Chondrocyte (in vitro differentiated cells): ENCODE measurements at regions not wholly inside any gene's neighbourhood (a gene's known extent, or its start where the extent isn't known, plus 50 kb on each side); places are given as distances from the start of the nearest gene placed in this dataset.

Source experiments
- DNase-seq: peaks from one replicate; pipeline ENCODE4 v3.0.0; 2021; ENCODE audit warnings: mixed read lengths, low spot score
- H3K27ac Mint-ChIP-seq: one replicate; pipeline ENCODE4 v1.8.0; 2021; ENCODE audit warnings: mild to moderate bottlenecking, moderate library complexity, mixed read lengths; ENCODE audit not compliant: unreplicated experiment
- H3K27me3 Mint-ChIP-seq: 2 replicates; pipeline ENCODE4 v1.8.0; 2021; ENCODE audit warnings: low read depth, mixed read lengths
- H3K36me3 Mint-ChIP-seq: 2 replicates; pipeline ENCODE4 v1.8.0; 2021; ENCODE audit warnings: low read depth, mixed read lengths
- H3K4me1 Mint-ChIP-seq: 2 replicates; pipeline ENCODE4 v1.8.0; 2021; ENCODE audit warnings: low read depth, mild to moderate bottlenecking, mixed read lengths
- H3K4me3 Mint-ChIP-seq: one replicate; pipeline ENCODE4 v1.8.0; 2021; ENCODE audit warnings: mild to moderate bottlenecking, moderate library complexity, mixed read lengths; ENCODE audit not compliant: unreplicated experiment
- H3K9me3 Mint-ChIP-seq: 2 replicates; pipeline ENCODE4 v1.8.0; 2021; ENCODE audit warnings: low read depth, mixed read lengths
- CTCF ChIP-seq: fragments of 200-600 bp; sonication (generic); IDR thresholded peaks from 2 replicates; pipeline ENCODE4 v1.5.0; 2021; ENCODE audit warnings: antibody characterized with exemption, mild to moderate bottlenecking, moderate library complexity

GRCh38 chr4:7138223-7139166 is 53.8 kb upstream of the SORCS2 start:
- H3K4me1 Mint-ChIP-seq = peaks cover 26% of the 10 kb centered on the region
- H3K9me3 Mint-ChIP-seq = no peaks in the 10 kb centered on the region
- TF ChIP-seq CTCF = no peak
- peaks cover 4% of the 10 kb centered on the region for H3K36me3 Mint-ChIP-seq
- no peak overlapping the region for H3K27ac Mint-ChIP-seq
- no peak overlapping the region for H3K4me3 Mint-ChIP-seq
- peak; percentile 80 for DNase-seq
- H3K27me3 Mint-ChIP-seq = peaks cover 21% of the 10 kb centered on the region

GRCh38 chr4:7137326-7138200 is 54.8 kb upstream of the SORCS2 start:
- Mint-ChIP-seq H3K4me3 (no peak overlapping the region), H3K27me3 (peaks cover 18% of the 10 kb centered on the region), H3K36me3 (peaks cover 5% of the 10 kb centered on the region), H3K9me3 (peaks cover 5% of the 10 kb centered on the region), H3K4me1 (peaks cover 26% of the 10 kb centered on the region), H3K27ac (no peak overlapping the region)
- peak; percentile 73 for DNase-seq
- TF ChIP-seq CTCF = no peak

DNA sequence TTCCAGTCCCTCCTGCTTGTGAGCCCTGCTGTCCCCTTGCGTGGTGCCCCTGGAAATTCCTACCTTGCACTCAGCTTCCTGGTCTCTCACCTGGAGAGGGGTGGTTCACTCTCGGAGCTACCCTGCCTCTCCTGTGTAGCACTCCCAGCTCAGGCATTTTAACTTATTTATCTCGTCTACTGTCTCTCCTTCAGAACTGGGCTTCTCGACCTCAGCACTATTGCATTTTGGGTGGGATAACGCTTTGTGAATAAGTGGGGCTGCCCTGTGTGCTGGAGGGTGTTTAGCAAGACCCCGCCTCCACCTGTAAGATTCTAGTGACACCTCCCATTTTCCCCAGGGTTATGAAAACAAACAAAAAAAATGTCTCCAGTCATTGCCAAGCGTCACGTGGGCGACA is 56.0 kb upstream of the SORCS2 start:
- peaks cover 15% of the 10 kb centered on the region for H3K27me3 Mint-ChIP-seq

GRCh38 chr4:7135389-7135746 is 57.0 kb upstream of the SORCS2 start:
- peaks cover 14% of the 10 kb centered on the region for H3K27me3 Mint-ChIP-seq
- H3K4me3 Mint-ChIP-seq = no peak overlapping the region
- no peak for TF ChIP-seq CTCF
- peaks cover 5% of the 10 kb centered on the region for H3K36me3 Mint-ChIP-seq
- H3K27ac Mint-ChIP-seq = peak overlapping the region; percentile 93
- H3K4me1 Mint-ChIP-seq = peaks cover 23% of the 10 kb centered on the region
- peaks cover 5% of the 10 kb centered on the region for H3K9me3 Mint-ChIP-seq
- DNase-seq = no peak

More for the DNA sequence above, 56.0 kb upstream of the SORCS2 start:
- no peak overlapping the region for H3K27ac Mint-ChIP-seq
- peaks cover 23% of the 10 kb centered on the region for H3K4me1 Mint-ChIP-seq
- H3K4me3 Mint-ChIP-seq = no peak overlapping the region
- H3K36me3 Mint-ChIP-seq = peaks cover 5% of the 10 kb centered on the region
- no peak for TF ChIP-seq CTCF
- DNase-seq = no peak
- peaks cover 5% of the 10 kb centered on the region for H3K9me3 Mint-ChIP-seq

- Mint-ChIP-seq H3K4me1 (peaks cover 23% of the 10 kb centered on the region), H3K36me3 (peaks cover 5% of the 10 kb centered on the region), H3K4me3 (no peak overlapping the region), H3K9me3 (peaks cover 5% of the 10 kb centered on the region), H3K27ac (peak overlapping the region; percentile 93), H3K27me3 (peaks cover 10% of the 10 kb centered on the region)
- no peak for TF ChIP-seq CTCF
- peak; percentile 77 for DNase-seq
Observed at GRCh38 chr4:7134737-7135388, 57.5 kb upstream of the SORCS2 start.
